ENCODE measurements at regions not wholly inside any gene's neighbourhood (a gene's known extent, or its start where the extent isn't known, plus 50 kb on each side); places are given as distances from the start of the nearest gene placed in this dataset.
"Not testable (repeated sequence)": the region's sequence is repeated elsewhere in the genome, so short reads cannot be mapped to it uniquely, and the experiment has no call there.

GRCh38 chr21:13806444-13806843 lies 196.9 kb downstream of the POTED start:
- not testable (repeated sequence) for DNase-seq

GRCh38 chr21:13802757-13803156 lies 193.2 kb downstream of the POTED start:
- not testable (repeated sequence) for DNase-seq
